Mucosa of rectum (tissue), 2 donors: ENCODE measurements at regions not wholly inside any gene's neighbourhood (a gene's known extent, or its start where the extent isn't known, plus 50 kb on each side); places are given as distances from the start of the nearest gene placed in this dataset.

Source experiments
- H3K27ac ChIP-seq, 2 donors: one replicate each; pipeline ENCODE4 v1.7.0; 2013; ENCODE audit warnings: inconsistent platforms in 2 of 2, low read depth in 2 of 2, low read length in 2 of 2
- H3K27me3 ChIP-seq, 2 donors: one replicate each; pipeline ENCODE4 v1.7.0; 2013; ENCODE audit warnings: low read length in 2 of 2; ENCODE audit not compliant: control insufficient read depth in 2 of 2, insufficient read depth in 2 of 2
- H3K36me3 ChIP-seq, 2 donors: one replicate each; pipeline ENCODE4 v1.7.0; 2013; ENCODE audit warnings: low read length in 2 of 2; ENCODE audit not compliant: control insufficient read depth in 2 of 2, insufficient read depth in 2 of 2
- H3K4me1 ChIP-seq, 2 donors: one replicate each; pipeline ENCODE4 v1.7.0; 2013; ENCODE audit warnings: low read length in 2 of 2, mild to moderate bottlenecking in 1 of 2; ENCODE audit not compliant: control insufficient read depth in 2 of 2, insufficient read depth in 2 of 2
- H3K4me3 ChIP-seq, 2 donors: one replicate each; pipeline ENCODE4 v1.7.0; 2013; ENCODE audit warnings: low read length in 2 of 2
- H3K9ac ChIP-seq, 2 donors: one replicate each; pipeline ENCODE4 v1.7.0; 2013; ENCODE audit warnings: low read length in 2 of 2, low read depth in 1 of 2, mild to moderate bottlenecking in 1 of 2
- H3K9me3 ChIP-seq, 2 donors: one replicate each; pipeline ENCODE4 v1.7.0; 2013; ENCODE audit warnings: low read length in 2 of 2; ENCODE audit not compliant: control insufficient read depth in 2 of 2
- donor health status: healthy.
- donor health status: Normal muscosa, but diverticular disease.

DNA sequence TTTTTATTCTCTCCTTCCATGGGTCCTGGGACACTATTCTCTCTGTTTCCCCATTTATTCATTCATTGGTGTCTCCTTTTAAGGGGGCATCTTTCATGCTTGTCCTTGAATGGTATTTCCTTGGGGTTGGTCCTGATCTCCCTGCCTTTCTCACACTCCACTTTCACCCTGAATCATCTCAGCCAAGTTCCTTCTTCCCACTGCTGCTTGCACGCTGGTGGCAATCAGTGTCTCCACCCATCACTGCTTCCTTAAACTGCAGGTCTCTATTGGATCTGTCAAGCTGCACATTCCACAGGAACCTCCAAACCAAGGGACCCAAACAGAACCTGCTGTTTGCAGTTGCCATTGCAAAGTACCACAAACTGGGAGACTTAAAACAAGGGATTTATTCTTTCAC lies 89.3 kb upstream of the SDK2 start:
- no peaks in the 10 kb centered on the region for H3K9me3 ChIP-seq
- H3K9ac ChIP-seq, result no peak overlapping the region
- no peaks in the 10 kb centered on the region for H3K4me1 ChIP-seq
- no peak overlapping the region for H3K4me3 ChIP-seq
- peaks cover 9 to 10% of the 10 kb centered on the region in 2 donors for H3K27me3 ChIP-seq
- H3K36me3 ChIP-seq, result no peaks in the 10 kb centered on the region
- no peak overlapping the region for H3K27ac ChIP-seq

DNA sequence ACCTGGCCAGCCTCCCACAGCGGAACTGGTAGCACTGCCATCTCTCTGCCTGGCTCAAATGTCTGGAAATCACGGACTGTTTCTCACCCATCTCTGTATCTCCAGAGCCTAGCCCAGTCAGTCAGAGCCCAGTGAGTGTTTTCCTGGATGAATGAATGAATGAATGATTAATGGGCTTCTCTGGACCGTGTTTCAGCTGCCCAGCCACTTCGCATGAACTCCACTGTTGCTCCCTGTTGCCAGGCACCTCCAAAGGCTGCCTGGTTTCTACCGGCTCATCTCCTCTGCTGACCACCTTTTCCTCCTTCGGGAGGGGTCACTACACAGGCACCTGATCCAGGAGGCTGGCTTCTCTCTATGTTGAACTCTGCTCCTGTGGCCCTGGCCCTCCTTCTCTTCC lies 91.0 kb upstream of the SDK2 start:
- Histone ChIP-seq H3K36me3 (no peaks in the 10 kb centered on the region), H3K27ac (no peak overlapping the region)

DNA sequence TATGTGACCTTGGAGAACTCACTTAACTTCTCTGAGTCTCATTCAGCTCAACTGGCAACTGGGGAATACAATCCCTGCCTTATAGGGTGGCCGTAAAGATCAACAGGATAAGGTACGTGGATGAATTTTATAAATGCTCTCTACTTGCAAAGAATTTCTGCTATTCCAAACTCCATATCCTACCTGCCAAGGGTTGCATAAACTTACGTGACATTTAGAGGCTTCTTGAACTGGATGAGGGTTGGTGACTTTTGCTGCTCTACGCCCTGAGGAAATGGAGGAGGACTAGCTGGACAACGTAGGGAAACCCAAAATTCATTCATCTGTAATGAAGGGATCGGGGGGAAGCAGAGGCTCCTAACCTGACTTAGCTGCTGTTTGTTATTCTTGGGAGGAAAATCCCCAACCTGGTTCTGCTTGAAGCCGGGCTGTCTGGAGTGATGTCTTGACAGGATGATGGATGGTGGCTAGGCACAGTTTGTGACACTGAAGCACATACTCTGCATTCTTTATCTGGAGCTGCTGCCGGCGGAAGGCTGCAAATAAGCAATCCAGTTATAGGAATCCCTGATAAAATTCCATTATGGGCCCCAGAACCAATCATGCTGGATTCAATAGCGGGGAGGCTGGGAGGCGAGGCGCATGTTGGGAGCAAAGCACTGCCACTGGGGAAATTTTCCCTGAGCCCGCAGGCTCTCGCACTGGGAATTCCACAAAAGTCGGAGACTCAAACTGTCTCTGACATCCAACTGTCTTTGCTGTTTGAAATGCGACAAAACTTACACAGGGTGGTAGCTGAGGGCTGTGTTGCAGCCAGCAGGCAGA lies 94.7 kb upstream of the SDK2 start:
- H3K4me3 ChIP-seq, result no peak overlapping the region
- no peaks in the 10 kb centered on the region for H3K36me3 ChIP-seq
- H3K27ac ChIP-seq, result no peak overlapping the region
- peaks cover 0 to 2% of the 10 kb centered on the region in 2 donors for H3K4me1 ChIP-seq
- no peak overlapping the region for H3K9ac ChIP-seq
- no peaks in the 10 kb centered on the region for H3K9me3 ChIP-seq
- H3K27me3 ChIP-seq, result peaks cover 7 to 15% of the 10 kb centered on the region in 2 donors

More for the DNA sequence above, 91.0 kb upstream of the SDK2 start:
- H3K4me3 ChIP-seq, result no peak overlapping the region
- peaks cover 9 to 10% of the 10 kb centered on the region in 2 donors for H3K27me3 ChIP-seq
- H3K9ac ChIP-seq, result no peak overlapping the region
- H3K4me1 ChIP-seq, result no peaks in the 10 kb centered on the region
- no peaks in the 10 kb centered on the region for H3K9me3 ChIP-seq

DNA sequence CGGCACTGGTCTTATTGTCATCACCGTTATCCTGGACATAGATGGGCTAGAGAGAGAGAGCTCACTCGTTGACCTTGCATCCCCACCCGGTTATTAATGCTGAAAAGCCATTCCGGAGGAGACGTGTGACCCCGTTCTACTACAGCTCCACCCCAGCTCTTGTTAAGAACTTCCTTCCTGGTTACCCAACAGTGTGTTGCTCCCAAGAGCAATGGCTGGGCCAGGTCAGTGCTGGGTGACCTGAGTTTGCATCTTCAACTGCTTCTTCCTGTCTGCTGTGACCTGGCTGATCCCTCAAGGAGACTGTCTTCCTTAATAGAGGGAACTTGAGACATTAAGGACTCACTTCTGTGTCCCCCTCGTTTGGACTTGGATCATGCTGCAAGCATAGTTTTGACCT lies 96.1 kb upstream of the SDK2 start:
- no peaks in the 10 kb centered on the region for H3K36me3 ChIP-seq
- no peak overlapping the region for H3K27ac ChIP-seq
- peaks cover 0 to 14% of the 10 kb centered on the region in 2 donors for H3K27me3 ChIP-seq
- H3K4me1 ChIP-seq, result peaks cover 0 to 2% of the 10 kb centered on the region in 2 donors
- H3K9me3 ChIP-seq, result no peaks in the 10 kb centered on the region
- H3K9ac ChIP-seq, result no peak overlapping the region
- no peak overlapping the region for H3K4me3 ChIP-seq

DNA sequence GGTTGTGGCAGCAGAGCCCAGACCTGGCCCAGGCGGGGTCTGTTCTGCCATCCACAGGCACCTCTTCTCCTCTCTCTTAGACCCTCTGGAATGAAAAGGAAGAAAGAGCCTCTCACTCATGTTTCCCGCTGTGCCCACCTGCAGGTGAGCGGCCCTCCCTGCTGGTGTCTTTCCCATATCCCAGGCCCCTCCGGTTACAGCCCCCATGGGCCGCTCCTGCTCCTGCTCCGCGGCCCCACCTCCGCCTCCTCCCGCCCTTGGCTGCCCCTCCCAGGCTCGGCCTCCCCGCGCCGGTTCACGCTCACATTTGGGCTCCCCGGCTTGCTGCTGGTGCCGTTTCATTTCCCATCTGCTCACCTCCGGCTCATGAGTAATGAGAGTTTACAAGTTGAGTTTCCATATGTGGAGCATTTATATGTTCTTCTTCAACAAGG lies 98.7 kb upstream of the SDK2 start:
- Histone ChIP-seq H3K27me3 (peaks cover 0 to 8% of the 10 kb centered on the region in 2 donors), H3K9me3 (no peaks in the 10 kb centered on the region), H3K27ac (no peak overlapping the region), H3K4me3 (no peak overlapping the region), H3K9ac (no peak overlapping the region), H3K36me3 (no peaks in the 10 kb centered on the region), H3K4me1 (peaks cover 2 to 4% of the 10 kb centered on the region in 2 donors)

DNA sequence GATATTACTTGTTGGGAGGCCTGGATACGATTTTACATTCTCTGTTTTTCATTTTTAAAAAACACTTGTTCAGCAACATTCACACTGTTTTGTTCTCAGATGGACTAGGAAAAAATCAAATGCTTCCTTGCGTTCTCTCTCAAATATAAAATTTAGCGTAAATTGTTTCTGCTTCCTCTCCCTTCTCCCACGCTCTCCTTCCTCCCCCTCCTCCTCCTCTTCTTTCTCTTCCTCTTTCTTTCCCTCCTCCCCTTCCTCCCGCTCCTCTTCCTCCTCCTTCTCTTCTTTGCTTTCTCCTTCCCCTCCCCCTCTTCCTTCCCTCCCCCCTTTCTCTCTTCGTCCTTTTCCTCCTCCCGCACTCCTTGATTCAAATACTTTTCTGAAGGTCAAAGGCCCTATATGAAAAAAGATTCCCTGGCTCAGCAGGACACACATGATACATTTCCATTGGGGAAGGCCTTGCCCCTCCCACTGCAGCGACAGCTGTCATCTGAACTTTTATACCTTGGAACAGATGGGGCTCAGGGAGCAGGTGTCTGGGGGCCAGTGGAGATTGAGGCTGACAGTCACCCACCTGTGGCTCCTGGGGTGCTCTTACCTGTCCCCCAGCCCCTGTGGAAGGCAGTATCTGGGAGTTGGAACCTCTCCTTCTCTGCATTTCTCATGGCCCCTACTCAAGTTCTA lies 99.4 kb upstream of the SDK2 start:
- H3K9ac ChIP-seq, result no peak overlapping the region
- no peak overlapping the region for H3K27ac ChIP-seq
- no peaks in the 10 kb centered on the region for H3K36me3 ChIP-seq
- H3K27me3 ChIP-seq, result peaks cover 0 to 8% of the 10 kb centered on the region in 2 donors
- H3K9me3 ChIP-seq, result no peaks in the 10 kb centered on the region
- peaks cover 2 to 4% of the 10 kb centered on the region in 2 donors for H3K4me1 ChIP-seq
- no peak overlapping the region for H3K4me3 ChIP-seq

DNA sequence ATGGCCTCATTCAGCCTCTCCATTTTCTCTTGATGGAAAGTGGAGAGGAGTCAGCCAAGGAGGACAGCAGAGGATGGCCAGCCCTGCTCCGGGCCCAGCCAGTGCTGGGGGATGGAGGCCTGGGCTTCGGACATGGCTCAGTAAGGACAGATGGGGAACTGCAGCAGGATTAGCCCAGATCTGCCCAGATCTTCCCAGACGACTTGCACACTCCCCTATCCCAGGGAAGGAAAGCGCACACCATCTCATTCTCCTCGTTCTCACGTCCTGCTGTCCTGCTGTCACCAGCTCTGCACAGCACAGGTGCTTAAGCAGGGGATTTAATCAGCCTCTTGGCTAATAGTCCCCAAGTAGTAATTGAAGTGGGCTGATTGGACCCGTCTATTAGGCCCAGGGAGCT lies 100.2 kb upstream of the SDK2 start:
- Histone ChIP-seq H3K27ac (no peak overlapping the region), H3K36me3 (no peaks in the 10 kb centered on the region), H3K4me1 (peaks cover 2 to 4% of the 10 kb centered on the region in 2 donors), H3K9ac (no peak overlapping the region), H3K4me3 (no peak overlapping the region), H3K27me3 (peaks cover 0 to 8% of the 10 kb centered on the region in 2 donors), H3K9me3 (no peaks in the 10 kb centered on the region)

DNA sequence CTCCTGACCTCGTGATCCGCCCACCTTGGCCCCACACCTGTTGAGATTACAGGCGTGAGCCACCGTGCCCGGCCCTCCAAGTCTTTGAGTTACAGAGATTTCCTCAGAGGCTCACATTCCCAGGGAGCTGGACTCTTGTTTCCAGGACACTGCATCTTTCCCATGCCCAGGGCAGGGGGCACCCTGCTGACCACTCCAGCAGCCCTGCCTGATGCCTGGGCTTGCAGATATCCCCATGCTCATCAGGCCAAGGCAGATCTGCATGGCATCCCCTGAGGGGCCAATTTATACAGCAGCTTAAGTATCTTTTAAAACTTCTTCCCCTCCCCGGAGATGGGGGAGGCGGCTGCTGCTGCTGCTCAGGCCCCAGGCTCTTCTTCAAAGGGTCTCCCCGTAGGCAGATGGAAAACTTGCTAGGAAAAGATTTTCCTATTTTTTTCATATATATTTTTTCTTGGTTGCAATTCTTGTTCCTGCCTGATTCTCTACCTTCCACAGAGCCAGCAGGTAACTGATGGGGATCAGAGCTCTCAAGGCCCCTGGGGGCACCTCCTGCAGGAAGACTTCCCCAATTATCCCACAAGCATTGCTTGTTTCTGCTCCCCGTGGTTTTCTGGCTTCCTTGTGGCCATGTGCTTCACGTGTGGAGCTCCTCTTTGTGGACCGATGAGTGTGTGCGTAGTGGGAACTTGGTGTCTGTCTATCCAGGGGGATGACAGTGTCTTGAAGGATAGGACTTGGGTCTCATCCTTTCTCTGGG lies 102.2 kb upstream of the SDK2 start:
- H3K9me3 ChIP-seq, result no peaks in the 10 kb centered on the region
- H3K36me3 ChIP-seq, result no peaks in the 10 kb centered on the region
- H3K4me1 ChIP-seq, result peaks cover 2 to 4% of the 10 kb centered on the region in 2 donors
- no peak overlapping the region for H3K27ac ChIP-seq
- no peaks in the 10 kb centered on the region for H3K27me3 ChIP-seq
- H3K9ac ChIP-seq, result no peak overlapping the region
- no peak overlapping the region for H3K4me3 ChIP-seq

DNA sequence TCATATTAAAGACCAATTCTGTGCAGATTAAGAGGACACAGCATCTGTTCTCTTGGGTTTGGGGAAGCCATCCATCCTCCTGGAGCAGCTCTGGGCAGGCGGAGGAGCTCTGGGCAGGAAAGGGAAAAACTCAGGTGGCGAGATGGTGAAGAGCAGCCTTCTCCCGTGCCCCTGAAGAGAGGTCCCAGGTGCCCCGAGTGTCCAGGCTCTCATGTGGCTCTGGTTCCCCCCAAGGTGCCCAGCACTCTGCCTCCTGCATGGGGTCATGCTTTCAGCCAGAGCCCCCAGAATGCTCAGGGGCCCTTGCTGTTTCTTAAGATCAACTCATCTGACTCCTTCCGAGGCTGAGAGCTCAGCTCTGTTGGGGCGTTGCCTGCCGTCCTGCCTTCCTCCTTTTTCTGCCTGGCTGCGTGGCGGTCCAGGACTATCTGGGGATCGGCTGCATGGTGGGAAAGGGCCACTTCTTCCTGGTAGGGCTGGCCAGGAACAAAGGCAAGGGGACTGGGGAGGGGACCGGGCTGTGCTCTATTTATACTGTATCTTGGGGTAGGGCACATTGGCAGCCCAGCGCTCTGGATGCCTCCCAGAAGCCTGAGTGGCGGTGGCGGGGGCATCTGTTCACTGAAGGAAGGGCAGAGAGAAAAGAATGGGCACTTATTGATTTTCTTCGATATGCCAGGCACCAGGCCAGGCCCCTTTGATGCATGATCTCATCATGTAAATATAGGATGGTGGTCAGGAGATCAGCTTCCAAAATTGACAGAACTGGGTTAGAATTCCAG lies 103.2 kb upstream of the SDK2 start:
- Histone ChIP-seq H3K4me1 (peaks cover 2 to 4% of the 10 kb centered on the region in 2 donors), H3K27me3 (no peaks in the 10 kb centered on the region), H3K36me3 (no peaks in the 10 kb centered on the region), H3K9me3 (no peaks in the 10 kb centered on the region), H3K4me3 (no peak overlapping the region), H3K9ac (no peak overlapping the region), H3K27ac (no peak overlapping the region)
